H1 (cell line): ENCODE measurements at regions not wholly inside any gene's neighbourhood (a gene's known extent, or its start where the extent isn't known, plus 50 kb on each side); places are given as distances from the start of the nearest gene placed in this dataset.

Experiments
- GTF2F1 ChIP-seq: IDR thresholded peaks from 2 replicates; pipeline ENCODE4 v1.6.1; 2012; ENCODE audit warnings: low read depth, low read length, improper control_type of control experiment, borderline replicate concordance
- KDM1A ChIP-seq: fragments of 200-600, 300-600 bp; sonication (generic); IDR thresholded peaks from 2 replicates; pipeline ENCODE4 v1.7.1; 2016; ENCODE audit warnings: mild to moderate bottlenecking, low read length, borderline replicate concordance
- RNF2 ChIP-seq: fragments of 200-900, 300-1000 bp; sonication (generic); IDR thresholded peaks from 2 replicates; pipeline ENCODE4 v1.7.1; 2016; ENCODE audit warnings: borderline replicate concordance, low read depth, mild to moderate bottlenecking, antibody characterized with exemption, low read length; ENCODE audit not compliant: poor library complexity, severe bottlenecking; ENCODE audit errors: missing control alignments

DNA sequence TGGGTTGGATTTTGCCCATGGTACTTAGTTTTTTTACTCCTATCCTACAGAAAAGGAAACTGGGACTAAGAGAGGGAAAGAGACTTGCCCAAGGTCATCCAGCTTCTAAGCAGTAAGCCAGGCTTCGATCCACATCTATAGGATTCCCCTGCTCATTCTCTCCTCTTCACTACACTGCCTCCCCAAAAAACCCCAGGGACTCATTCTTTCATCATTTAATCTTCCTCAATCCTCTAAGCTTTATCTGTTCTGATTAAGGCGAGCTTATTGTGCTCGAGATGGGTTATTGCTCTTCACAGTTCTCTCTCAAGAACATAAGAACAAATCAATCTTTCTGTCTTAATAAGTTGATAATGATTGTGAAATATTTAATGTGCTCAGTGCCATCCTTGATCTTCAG, 511.1 kb upstream of the BRINP1 start (continued):
- TF ChIP-seq RNF2 (no peak), GTF2F1 (no peak), KDM1A (no peak)
